Neural progenitor cell (in vitro differentiated cells): ENCODE measurements at regions not wholly inside any gene's neighbourhood (a gene's known extent, or its start where the extent isn't known, plus 50 kb on each side); places are given as distances from the start of the nearest gene placed in this dataset.

ENCODE experiments used
- DNase-seq: peaks from one replicate; pipeline ENCODE4 v3.0.0-alpha.2; 2016; ENCODE audit warnings: low spot score
- H2AFZ ChIP-seq: fragments of 200-600 bp; sonication (generic); replicated peaks from 2 replicates; pipeline ENCODE4 v1.6.1; 2016; ENCODE audit warnings: antibody characterized with exemption
- H3F3A ChIP-seq: fragments of 200-600 bp; sonication (generic); 2 replicates; pipeline ENCODE4 v1.6.1; 2016; ENCODE audit warnings: antibody characterized with exemption, low read depth
- H3K27ac ChIP-seq: fragments of 200-600 bp; sonication (generic); 2 replicates; pipeline ENCODE4 v1.5.1; 2016; ENCODE audit warnings: mild to moderate bottlenecking
- H3K27me3 ChIP-seq: fragments of 200-600 bp; sonication (generic); 2 replicates; pipeline ENCODE4 v1.6.1; 2016; ENCODE audit warnings: mild to moderate bottlenecking, moderate library complexity
- H3K36me3 ChIP-seq: fragments of 200-600 bp; sonication (generic); 2 replicates; pipeline ENCODE4 v1.5.1; 2016
- H3K4me1 ChIP-seq: fragments of 200-600 bp; sonication (generic); 2 replicates; pipeline ENCODE4 v1.6.1; 2016; ENCODE audit warnings: mixed run types
- H3K4me2 ChIP-seq: fragments of 200-600 bp; sonication (generic); 2 replicates; pipeline ENCODE4 v1.6.1; 2016
- H3K4me3 ChIP-seq: fragments of 200-600 bp; sonication (generic); 2 replicates; pipeline ENCODE4 v1.5.1; 2016
- H3K79me2 ChIP-seq: fragments of 200-600 bp; sonication (generic); 2 replicates; pipeline ENCODE4 v1.6.1; 2016; ENCODE audit warnings: low read depth
- H3K9ac ChIP-seq: fragments of 200-600 bp; sonication (generic); 2 replicates; pipeline ENCODE4 v1.6.1; 2016
- H3K9me3 ChIP-seq: fragments of 200-600 bp; sonication (generic); 2 replicates; pipeline ENCODE4 v1.5.1; 2016; ENCODE audit warnings: low read depth
- H4K20me1 ChIP-seq: fragments of 200-600 bp; sonication (generic); 2 replicates; pipeline ENCODE4 v1.6.1; 2016; ENCODE audit warnings: low read depth
- H3K27ac Mint-ChIP-seq: 3 replicates; pipeline ENCODE4 v1.8.0; 2021; ENCODE audit warnings: mixed read lengths
- H3K27me3 Mint-ChIP-seq: 2 replicates; pipeline ENCODE4 v1.8.0; 2022; ENCODE audit warnings: low read depth, mild to moderate bottlenecking, inconsistent platforms, moderate library complexity, mixed read lengths; ENCODE audit not compliant: insufficient read depth
- H3K36me3 Mint-ChIP-seq: 3 replicates; pipeline ENCODE4 v1.8.0; 2021; ENCODE audit warnings: mixed read lengths
- H3K4me1 Mint-ChIP-seq: 3 replicates; pipeline ENCODE4 v1.8.0; 2021; ENCODE audit warnings: mixed read lengths
- H3K4me3 Mint-ChIP-seq: 3 replicates; pipeline ENCODE4 v1.8.0; 2021; ENCODE audit warnings: mild to moderate bottlenecking, moderate library complexity, mixed read lengths
- H3K9me3 Mint-ChIP-seq: 3 replicates; pipeline ENCODE4 v1.8.0; 2020; ENCODE audit warnings: mixed read lengths
- CTCF ChIP-seq: fragments of 200-600 bp; sonication (generic); IDR thresholded peaks from 2 replicates; pipeline ENCODE4 v1.5.1; 2017; ENCODE audit warnings: antibody characterized with exemption, mild to moderate bottlenecking
- EZH2 ChIP-seq: fragments of 200-600 bp; sonication (generic); IDR thresholded peaks from 2 replicates; pipeline ENCODE4 v1.6.1; 2017; ENCODE audit warnings: antibody characterized with exemption, mild to moderate bottlenecking, moderate library complexity
- EZH2phosphoT487 ChIP-seq: fragments of 200-600 bp; sonication (generic); IDR thresholded peaks from 2 replicates; pipeline ENCODE4 v1.6.1; 2017; ENCODE audit warnings: antibody characterized with exemption

GRCh38 chr2:157185476-157186227 lies 71.9 kb upstream of the GALNT5 start:
- Histone ChIP-seq H3K27ac (no peak overlapping the region), H3K79me2 (no peaks in the 10 kb centered on the region), H3F3A (no peaks in the 10 kb centered on the region), H3K4me1 (no peaks in the 10 kb centered on the region), H3K36me3 (no peaks in the 10 kb centered on the region), H4K20me1 (no peaks in the 10 kb centered on the region), H3K4me3 (no peak overlapping the region), H2AFZ (no peak overlapping the region), H3K4me2 (no peak overlapping the region), H3K9me3 (no peaks in the 10 kb centered on the region), H3K9ac (no peak overlapping the region), H3K27me3 (no peaks in the 10 kb centered on the region)
- no peak for TF ChIP-seq EZH2phosphoT487
- no peak for TF ChIP-seq CTCF
- TF ChIP-seq EZH2: no peak
- Mint-ChIP-seq H3K4me3 (no peak overlapping the region), H3K4me1 (peaks cover 5% of the 10 kb centered on the region), H3K9me3 (no peaks in the 10 kb centered on the region), H3K36me3 (no peaks in the 10 kb centered on the region), H3K27ac (no peak overlapping the region), H3K27me3 (no peaks in the 10 kb centered on the region)
- DNase-seq: no peak

- no peaks in the 10 kb centered on the region for H4K20me1 ChIP-seq
- no peak overlapping the region for H3K4me3 ChIP-seq
- no peak for TF ChIP-seq EZH2phosphoT487
- no peak for TF ChIP-seq EZH2
- no peak for TF ChIP-seq CTCF
- Mint-ChIP-seq H3K4me1 (peaks cover 11% of the 10 kb centered on the region), H3K36me3 (no peaks in the 10 kb centered on the region), H3K4me3 (no peak overlapping the region), H3K27me3 (no peaks in the 10 kb centered on the region), H3K9me3 (no peaks in the 10 kb centered on the region), H3K27ac (no peak overlapping the region)
- H3F3A ChIP-seq: no peaks in the 10 kb centered on the region
- no peak overlapping the region for H2AFZ ChIP-seq
- H3K4me1 ChIP-seq: no peaks in the 10 kb centered on the region
- H3K4me2 ChIP-seq: no peak overlapping the region
- H3K79me2 ChIP-seq: no peaks in the 10 kb centered on the region
- H3K36me3 ChIP-seq: no peaks in the 10 kb centered on the region
- H3K27me3 ChIP-seq: no peaks in the 10 kb centered on the region
- no peaks in the 10 kb centered on the region for H3K9me3 ChIP-seq
- H3K9ac ChIP-seq: no peak overlapping the region
- H3K27ac ChIP-seq: no peak overlapping the region
- peak; percentile 16 for DNase-seq
These were observed 67.4 kb upstream of the GALNT5 start for GRCh38 chr2:157190151-157190550.

GRCh38 chr2:157191186-157191585 lies 66.3 kb upstream of the GALNT5 start:
- H3K27ac Mint-ChIP-seq: no peak overlapping the region

More at GRCh38 chr2:157191186-157191585, 66.3 kb upstream of the GALNT5 start:
- Histone ChIP-seq H2AFZ (no peak overlapping the region), H3K4me3 (no peak overlapping the region), H3K36me3 (no peaks in the 10 kb centered on the region), H3K4me1 (no peaks in the 10 kb centered on the region), H3F3A (no peaks in the 10 kb centered on the region), H4K20me1 (no peaks in the 10 kb centered on the region), H3K27ac (no peak overlapping the region), H3K79me2 (no peaks in the 10 kb centered on the region), H3K27me3 (no peaks in the 10 kb centered on the region), H3K9me3 (no peaks in the 10 kb centered on the region), H3K9ac (no peak overlapping the region), H3K4me2 (no peak overlapping the region)
- H3K27me3 Mint-ChIP-seq: no peaks in the 10 kb centered on the region
- no peaks in the 10 kb centered on the region for H3K36me3 Mint-ChIP-seq
- no peaks in the 10 kb centered on the region for H3K9me3 Mint-ChIP-seq
- no peak overlapping the region for H3K4me3 Mint-ChIP-seq
- TF ChIP-seq EZH2phosphoT487: no peak
- no peak for TF ChIP-seq CTCF
- no peak for TF ChIP-seq EZH2
- no peak for DNase-seq
- peaks cover 11% of the 10 kb centered on the region for H3K4me1 Mint-ChIP-seq
